GM20431 (cell line): ENCODE measurements at regions not wholly inside any gene's neighbourhood (a gene's known extent, or its start where the extent isn't known, plus 50 kb on each side); places are given as distances from the start of the nearest gene placed in this dataset.
"Not testable (repeated sequence)": the region's sequence is repeated elsewhere in the genome, so short reads cannot be mapped to it uniquely, and the experiment has no call there.

ENCODE experiments used
- in situ Hi-C: fragments of 300-500 bp; cut with MseI, MboI; formaldehyde crosslinking; loops from one replicate; pipeline ENCODE4 v1.15.0; 2020; ENCODE audit warnings: low sequenced_read_pairs; ENCODE audit not compliant: unreplicated experiment

DNA sequence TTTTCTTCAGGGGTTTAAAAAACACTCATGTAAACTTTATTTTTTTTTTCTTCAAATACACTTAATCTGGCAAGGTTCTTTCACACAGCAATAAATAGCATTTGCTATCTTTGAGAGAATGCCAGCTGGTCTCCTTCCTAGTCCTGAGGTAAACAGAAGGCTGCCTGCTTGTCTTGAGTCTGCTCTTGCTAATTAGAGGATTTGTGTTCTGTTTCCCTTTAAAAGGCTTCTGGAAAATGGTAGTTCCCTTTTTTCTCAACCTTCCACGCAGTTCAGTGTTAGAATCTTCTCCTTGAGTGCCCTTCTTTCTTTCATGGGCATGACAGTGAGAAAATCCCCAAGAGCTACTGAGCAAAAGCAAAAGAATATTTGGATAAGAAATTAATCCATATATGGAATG is 92.3 kb upstream of the DCN start:
- in situ Hi-C loops: no loop called here

DNA sequence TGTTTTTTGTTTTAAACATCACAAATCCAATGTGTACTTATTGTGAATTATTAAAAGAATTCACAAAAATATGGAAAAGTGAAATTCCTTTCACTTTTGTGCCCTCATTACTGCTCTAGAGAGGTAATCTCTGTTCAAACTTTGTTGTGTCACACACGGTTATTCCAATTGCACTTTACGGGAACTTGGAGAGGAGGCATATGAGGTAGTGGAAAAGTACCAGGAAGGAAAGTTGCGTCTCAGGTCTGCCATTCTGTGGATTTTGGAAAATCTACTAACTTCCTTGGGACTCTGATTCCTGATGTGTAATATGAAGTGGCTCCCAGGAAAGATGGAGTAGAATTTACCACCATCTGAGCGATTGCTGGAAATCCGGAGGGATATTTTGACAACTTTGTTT is 90.9 kb upstream of the DCN start:
- in situ Hi-C loops: no loop called here

- in situ Hi-C loops: no loop called here
Observed at GRCh38 chr12:91272461-91273063, 89.9 kb upstream of the DCN start.

DNA sequence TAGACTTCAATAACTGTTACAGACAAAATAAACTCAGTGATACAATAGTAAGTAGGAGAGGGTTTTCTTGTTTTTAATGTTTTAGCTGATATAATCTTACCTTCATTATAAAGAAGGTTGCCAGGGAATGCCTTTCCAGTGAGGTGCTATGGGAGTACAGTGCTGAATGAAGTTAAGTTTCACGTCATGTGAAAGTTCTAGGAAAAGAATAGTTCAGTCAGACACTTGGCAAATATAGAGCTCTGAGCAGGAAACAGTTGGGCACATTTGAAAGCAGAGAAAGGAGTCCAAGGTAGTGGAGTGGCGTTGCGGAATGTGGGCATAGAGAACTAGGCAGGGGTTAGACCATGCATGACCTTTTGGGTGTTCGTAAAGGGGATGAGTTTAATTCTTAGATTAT is 88.6 kb upstream of the DCN start:
- in situ Hi-C loops: no loop called here

GRCh38 chr12:91267039-91267438 is 84.4 kb upstream of the DCN start:
- in situ Hi-C loops: no loop called here

DNA sequence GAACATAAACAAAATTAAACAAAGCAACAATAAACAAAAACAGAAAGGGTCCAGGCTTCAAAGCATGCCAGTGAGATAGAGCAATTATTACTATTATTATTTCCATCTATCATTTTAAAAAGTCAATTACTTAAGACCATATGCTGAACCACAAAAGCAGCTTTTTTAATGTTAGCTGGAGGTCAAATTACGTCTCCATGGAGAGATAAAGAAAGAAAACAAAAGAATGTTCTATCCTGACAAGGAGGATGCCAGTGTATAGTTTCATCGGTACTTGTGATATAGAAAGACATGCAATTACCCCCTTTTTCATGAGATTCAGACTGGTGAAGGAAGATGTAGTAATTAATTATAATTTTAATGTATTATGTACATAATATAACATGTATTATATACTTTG is 81.6 kb upstream of the DCN start:
- in situ Hi-C loops: no loop called here

- in situ Hi-C loops: no loop called here
Observed at GRCh38 chr12:91261820-91262676, 79.4 kb upstream of the DCN start.

DNA sequence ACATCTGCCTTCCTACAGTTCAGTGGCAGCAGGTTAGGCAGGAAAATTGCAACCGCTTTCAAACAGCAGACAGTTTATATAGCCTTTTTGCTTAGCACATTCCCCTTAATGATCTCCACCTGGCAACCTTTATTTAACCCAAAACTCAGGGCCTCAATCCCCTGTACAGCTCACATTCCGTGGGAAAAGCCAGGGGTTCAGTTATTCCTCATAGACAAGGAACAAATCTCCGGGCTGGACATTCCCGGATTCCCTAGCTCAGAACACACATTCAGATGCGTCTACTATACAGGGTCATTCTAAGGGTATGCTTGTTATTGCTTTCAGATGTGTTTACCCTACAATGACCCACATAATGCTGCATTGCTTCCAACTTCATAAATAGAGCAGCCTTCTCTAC is 73.8 kb upstream of the DCN start:
- in situ Hi-C loops: no loop called here

GRCh38 chr12:91252341-91252740 is 69.7 kb upstream of the DCN start:
- in situ Hi-C loops: no loop called here

- in situ Hi-C loops: no loop called here
Observed at GRCh38 chr12:91250273-91250665, 67.7 kb upstream of the DCN start.

DNA sequence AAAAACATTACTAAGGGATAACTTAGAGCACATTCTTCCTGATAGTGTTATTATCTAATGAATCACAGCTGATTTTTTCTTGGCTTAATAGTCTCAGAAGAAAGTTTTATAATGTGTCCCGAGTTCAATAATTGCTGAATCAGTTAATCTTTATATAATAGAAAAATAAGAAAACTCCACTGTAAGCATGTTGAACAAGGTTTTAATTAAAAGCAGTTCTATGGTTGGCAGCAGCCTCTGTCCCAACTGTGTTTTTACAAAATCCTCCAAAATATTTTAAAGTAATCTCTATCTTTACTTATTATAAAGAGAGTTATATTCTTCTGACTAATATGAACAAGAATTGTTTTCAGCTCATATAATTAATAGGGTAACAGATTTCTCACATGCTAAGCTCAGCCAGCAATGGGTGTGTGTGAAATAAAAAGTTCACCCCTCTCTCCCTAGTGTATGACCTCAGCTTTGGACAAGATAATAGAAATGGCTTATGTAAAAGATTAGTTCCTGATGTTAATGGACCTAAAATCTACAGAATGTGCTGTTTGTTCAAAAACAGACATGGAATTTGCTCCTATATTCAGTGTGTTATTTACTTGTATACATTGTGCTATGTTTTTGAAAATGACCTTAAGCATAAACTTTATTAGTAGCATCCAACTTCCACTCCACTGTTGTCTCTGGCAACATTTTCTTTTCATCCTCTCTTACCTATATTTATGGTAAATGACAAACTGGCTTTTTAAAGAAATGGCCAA is 67.1 kb upstream of the DCN start:
- in situ Hi-C loops: no loop called here

- in situ Hi-C loops: no loop called here
Observed at GRCh38 chr12:91249054-91249453, 66.4 kb upstream of the DCN start.

DNA sequence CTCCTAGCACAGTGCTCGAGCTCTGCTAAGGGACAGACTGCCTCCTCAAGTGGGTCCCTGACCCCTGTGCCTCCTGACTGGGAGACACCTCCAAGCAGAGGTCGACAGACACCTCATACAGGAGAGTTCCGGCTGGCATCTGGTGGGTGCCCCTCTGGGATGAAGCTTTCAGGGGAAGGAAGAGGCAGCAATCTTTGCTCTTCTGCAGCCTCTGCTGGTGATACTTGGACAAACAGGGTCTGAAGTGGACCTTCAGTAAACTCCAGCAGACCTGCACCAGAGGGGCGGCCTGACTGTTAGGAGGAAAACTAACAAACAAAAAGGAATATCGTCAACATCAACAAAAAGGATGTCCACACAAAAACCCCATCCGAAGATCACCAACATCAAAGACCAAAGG is 60.6 kb upstream of the DCN start:
- in situ Hi-C loops: not testable (repeated sequence)

- in situ Hi-C loops: no loop called here
Observed at GRCh38 chr12:91241756-91242155, 59.1 kb upstream of the DCN start.

DNA sequence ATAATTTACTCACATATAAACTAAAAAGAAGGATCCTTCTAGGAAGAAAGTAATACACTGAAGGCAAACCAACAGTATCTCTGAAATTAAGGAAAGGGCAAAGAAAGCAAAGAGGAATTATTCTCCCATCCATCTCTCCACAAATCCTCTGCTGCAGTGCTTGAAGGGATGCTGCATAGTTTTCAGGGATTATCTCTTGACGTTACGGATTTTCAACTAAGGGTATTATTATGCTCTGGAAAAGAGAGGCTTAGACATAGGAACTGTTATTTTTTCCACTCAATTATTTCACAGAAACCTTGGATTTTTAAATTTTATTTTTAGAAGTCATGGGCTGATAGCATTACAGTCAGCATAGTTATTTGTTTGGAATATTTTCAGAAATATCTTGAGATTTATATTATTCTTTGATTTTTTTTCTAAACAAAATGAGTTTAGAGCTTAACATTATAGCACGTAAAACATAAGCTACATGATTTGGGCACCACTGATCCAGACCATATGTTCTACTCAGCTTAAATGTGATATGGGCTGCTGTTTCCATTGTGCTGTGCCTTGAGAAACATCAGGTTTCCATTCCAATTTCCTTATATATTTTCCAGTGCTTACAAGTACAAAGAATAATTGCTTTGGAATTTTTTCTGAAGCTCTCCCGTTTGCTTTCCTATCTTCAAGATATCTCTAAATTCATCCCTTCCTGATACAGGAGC is 57.9 kb upstream of the DCN start:
- in situ Hi-C loops: no loop called here

GRCh38 chr12:91239481-91239880 is 56.9 kb upstream of the DCN start:
- in situ Hi-C loops: no loop called here
